IMR-90 (cell line): ENCODE measurements at regions not wholly inside any gene's neighbourhood (a gene's known extent, or its start where the extent isn't known, plus 50 kb on each side); places are given as distances from the start of the nearest gene placed in this dataset.

Experiments used
- CEBPB ChIP-seq: IDR thresholded peaks from 2 replicates; pipeline ENCODE4 v1.6.1; 2012; ENCODE audit warnings: low read depth, low read length, improper control_type of control experiment
- CTCF ChIP-seq: conservative IDR thresholded peaks from 2 replicates; pipeline ENCODE4 v1.5.1; 2012; ENCODE audit warnings: mild to moderate bottlenecking, low read depth, low read length, improper control_type of control experiment
- MAZ ChIP-seq: IDR thresholded peaks from 2 replicates; pipeline ENCODE4 v1.6.1; 2012; ENCODE audit warnings: low read depth, mild to moderate bottlenecking, low read length, improper control_type of control experiment, moderate library complexity, borderline replicate concordance
- POLR2A ChIP-seq: IDR thresholded peaks from 2 replicates; pipeline ENCODE4 v1.6.1; 2012; ENCODE audit warnings: mild to moderate bottlenecking, low read depth, low read length

- TF ChIP-seq CTCF (no peak), POLR2A (0 out of 2 replicates have a peak, but pooled peaks have one; percentile 6), CEBPB (no peak), MAZ (no peak)
These were observed 239.9 kb upstream of the LRTM1 start for GRCh38 chr3:55167586-55168317.
